ENCODE measurements at regions not wholly inside any gene's neighbourhood (a gene's known extent, or its start where the extent isn't known, plus 50 kb on each side); places are given as distances from the start of the nearest gene placed in this dataset.

DNA sequence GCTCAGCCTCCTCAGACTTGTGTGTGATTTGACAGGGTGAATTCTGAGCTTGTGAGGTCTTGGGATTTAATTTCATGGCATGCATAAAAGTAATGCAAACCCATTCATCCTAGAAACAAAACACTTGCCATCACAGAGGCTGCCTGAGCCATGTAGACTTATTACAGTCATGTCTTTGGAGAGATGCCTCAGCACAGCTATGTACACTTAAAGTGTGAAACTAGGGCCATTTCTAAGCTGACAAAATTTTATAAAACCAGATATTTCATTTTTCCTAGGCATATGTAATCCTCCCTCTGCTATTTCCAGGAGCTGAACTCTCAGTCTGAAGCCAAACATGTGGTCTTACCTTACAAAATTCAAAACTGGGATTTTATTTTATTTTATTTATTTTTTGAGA is 322.2 kb upstream of the SPHKAP start:
- no peak for DNase-seq (ENCODE audit: low read depth, low spot score)
- in situ Hi-C loops (cut with HindIII; ENCODE audit: low sequenced_read_pairs): no loop called here
- TF ChIP-seq, protein P1, sequence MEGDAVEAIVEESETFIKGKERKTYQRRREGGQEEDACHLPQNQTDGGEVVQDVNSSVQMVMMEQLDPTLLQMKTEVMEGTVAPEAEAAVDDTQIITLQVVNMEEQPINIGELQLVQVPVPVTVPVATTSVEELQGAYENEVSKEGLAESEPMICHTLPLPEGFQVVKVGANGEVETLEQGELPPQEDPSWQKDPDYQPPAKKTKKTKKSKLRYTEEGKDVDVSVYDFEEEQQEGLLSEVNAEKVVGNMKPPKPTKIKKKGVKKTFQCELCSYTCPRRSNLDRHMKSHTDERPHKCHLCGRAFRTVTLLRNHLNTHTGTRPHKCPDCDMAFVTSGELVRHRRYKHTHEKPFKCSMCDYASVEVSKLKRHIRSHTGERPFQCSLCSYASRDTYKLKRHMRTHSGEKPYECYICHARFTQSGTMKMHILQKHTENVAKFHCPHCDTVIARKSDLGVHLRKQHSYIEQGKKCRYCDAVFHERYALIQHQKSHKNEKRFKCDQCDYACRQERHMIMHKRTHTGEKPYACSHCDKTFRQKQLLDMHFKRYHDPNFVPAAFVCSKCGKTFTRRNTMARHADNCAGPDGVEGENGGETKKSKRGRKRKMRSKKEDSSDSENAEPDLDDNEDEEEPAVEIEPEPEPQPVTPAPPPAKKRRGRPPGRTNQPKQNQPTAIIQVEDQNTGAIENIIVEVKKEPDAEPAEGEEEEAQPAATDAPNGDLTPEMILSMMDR (IDR thresholded peaks at IDR 0.05; ENCODE audit: low read depth, low read length): no peak
- no peak overlapping the region for H3K4me3 ChIP-seq (ENCODE audit: low read depth, low read length)

DNA sequence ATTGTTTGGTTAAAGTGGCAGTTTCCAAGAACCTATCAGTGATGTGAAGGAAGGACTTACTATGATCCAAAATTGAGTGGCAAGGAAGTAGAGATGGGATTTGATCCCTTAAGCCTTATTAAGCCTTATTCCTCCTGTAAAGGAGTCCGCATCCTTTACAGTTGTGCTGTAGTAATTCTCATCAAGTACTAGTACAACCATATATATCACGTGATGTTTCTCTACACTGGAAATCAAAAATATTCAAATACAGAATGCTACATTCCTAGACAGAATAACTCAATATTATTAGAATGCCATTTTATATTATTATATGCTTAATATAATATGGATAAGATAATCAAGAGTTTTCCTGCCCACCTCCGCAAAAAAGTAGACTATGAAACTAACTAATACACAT is 312.4 kb upstream of the SPHKAP start:
- no peak overlapping the region for H3K4me3 ChIP-seq (ENCODE audit: low read depth, low read length)
- TF ChIP-seq, protein P1 (IDR thresholded peaks at IDR 0.05; ENCODE audit: low read depth, low read length): no peak
- in situ Hi-C loops (cut with HindIII; ENCODE audit: low sequenced_read_pairs): no loop called here
- no peak for DNase-seq (ENCODE audit: low read depth, low spot score)

GRCh38 chr2:228479014-228479413 is 297.5 kb upstream of the SPHKAP start:
- no peak for DNase-seq (ENCODE audit: low read depth, low spot score)

GRCh38 chr2:228474466-228474865 is 293.0 kb upstream of the SPHKAP start:
- TF ChIP-seq, protein P1 (IDR thresholded peaks at IDR 0.05; ENCODE audit: low read depth, low read length): no peak
- in situ Hi-C loops (cut with HindIII; ENCODE audit: low sequenced_read_pairs): no loop called here
- DNase-seq (ENCODE audit: low read depth, low spot score): no peak
- H3K4me3 ChIP-seq (ENCODE audit: low read depth, low read length): no peak overlapping the region

More at GRCh38 chr2:228479014-228479413, 297.5 kb upstream of the SPHKAP start:
- no peak overlapping the region for H3K4me3 ChIP-seq (ENCODE audit: low read depth, low read length)
- in situ Hi-C loops (cut with HindIII; ENCODE audit: low sequenced_read_pairs): no loop called here
- TF ChIP-seq, protein P1 (IDR thresholded peaks at IDR 0.05; ENCODE audit: low read depth, low read length): no peak

DNA sequence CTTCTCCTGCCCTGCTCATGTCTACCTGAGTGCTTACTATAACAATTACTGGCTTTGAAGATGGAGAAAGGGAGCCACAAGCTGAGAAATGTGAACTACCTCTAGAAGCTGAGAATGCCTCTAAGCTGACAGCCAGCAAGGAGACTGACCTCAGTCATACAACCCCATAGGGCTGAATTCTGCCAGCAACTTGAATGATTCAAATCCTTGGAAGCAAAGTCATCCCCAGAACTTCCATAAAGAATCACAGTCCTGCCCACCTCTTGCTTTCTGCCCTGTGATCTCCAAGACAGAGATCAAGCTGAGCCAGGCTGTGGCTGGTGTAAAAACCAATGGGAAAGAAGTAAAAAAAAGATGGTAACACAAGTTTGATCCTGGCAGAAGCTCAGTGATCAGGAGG is 288.2 kb upstream of the SPHKAP start:
- TF ChIP-seq, protein P1 (IDR thresholded peaks at IDR 0.05; ENCODE audit: low read depth, low read length): no peak

GRCh38 chr2:228466851-228467250 is 285.4 kb upstream of the SPHKAP start:
- no peak overlapping the region for H3K4me3 ChIP-seq (ENCODE audit: low read depth, low read length)
- TF ChIP-seq, protein P1 (IDR thresholded peaks at IDR 0.05; ENCODE audit: low read depth, low read length): no peak
- in situ Hi-C loops (cut with HindIII; ENCODE audit: low sequenced_read_pairs): no loop called here
- DNase-seq (ENCODE audit: low read depth, low spot score): no peak

More for the DNA sequence above, 288.2 kb upstream of the SPHKAP start:
- no peak overlapping the region for H3K4me3 ChIP-seq (ENCODE audit: low read depth, low read length)
- in situ Hi-C loops (cut with HindIII; ENCODE audit: low sequenced_read_pairs): no loop called here
- no peak for DNase-seq (ENCODE audit: low read depth, low spot score)

DNA sequence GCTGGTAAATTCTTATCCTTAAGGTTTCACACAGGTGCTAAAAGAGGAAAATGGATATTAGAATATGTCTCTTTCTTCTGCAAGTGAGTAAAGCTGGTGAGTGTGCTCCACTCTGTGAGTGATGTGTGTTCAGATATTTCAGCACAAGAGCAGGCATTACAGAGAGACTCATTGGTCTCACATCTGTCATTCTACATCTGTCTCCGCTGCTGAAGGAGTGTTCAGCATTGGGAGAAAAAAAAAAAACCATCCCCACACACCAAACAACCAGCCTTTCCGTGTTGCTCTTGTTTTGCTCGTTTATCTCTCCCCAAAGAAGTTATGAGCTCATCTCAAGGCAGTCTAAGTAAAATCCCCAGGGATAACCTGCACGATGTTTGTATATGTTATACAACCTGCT is 283.9 kb upstream of the SPHKAP start:
- H3K4me3 ChIP-seq (ENCODE audit: low read depth, low read length): no peak overlapping the region
- no peak for DNase-seq (ENCODE audit: low read depth, low spot score)
- in situ Hi-C loops (cut with HindIII; ENCODE audit: low sequenced_read_pairs): no loop called here
- TF ChIP-seq, protein P1 (IDR thresholded peaks at IDR 0.05; ENCODE audit: low read depth, low read length): no peak
